Stomach (tissue), 4 donors: ENCODE measurements at regions not wholly inside any gene's neighbourhood (a gene's known extent, or its start where the extent isn't known, plus 50 kb on each side); places are given as distances from the start of the nearest gene placed in this dataset.

Experiments used
- CTCF ChIP-seq, 7 experiments: fragments of 450-650 bp in 4 of 7; fragments of 200-600 bp in 3 of 7; sonication (generic) in 3 of 7; IDR thresholded peaks; one replicate each; pipeline ENCODE4 v1.5.1; 2016 to 2019; ENCODE audit warnings: antibody characterized with exemption in 7 of 7, control low read depth in 2 of 7, mild to moderate bottlenecking in 1 of 7
- EP300 ChIP-seq: sonication (generic); formaldehyde crosslinking; IDR thresholded peaks from one replicate; pipeline ENCODE4 v1.6.1; 2017; ENCODE audit warnings: antibody characterized with exemption

- no peak for TF ChIP-seq CTCF (IDR thresholded peaks at IDR 0.05)
- TF ChIP-seq EP300: no peak
These were observed 100.6 kb downstream of the LIPG start for GRCh38 chr18:49662506-49662905.
